NCI-H526 treated with DMSO at 0.1 percent for 48 hours (cell line): ENCODE measurements at regions not wholly inside any gene's neighbourhood (a gene's known extent, or its start where the extent isn't known, plus 50 kb on each side); places are given as distances from the start of the nearest gene placed in this dataset.
"Not testable (repeated sequence)": the region's sequence is repeated elsewhere in the genome, so short reads cannot be mapped to it uniquely, and the experiment has no call there.

Experiments used
- DNase-seq: peaks from one replicate; lab custom pipeline; 2025; lab: John Stamatoyannopoulos, UW

GRCh38 chr10:57168611-57169240, 807.7 kb upstream of the ZWINT start:
- no peak for DNase-seq

DNA sequence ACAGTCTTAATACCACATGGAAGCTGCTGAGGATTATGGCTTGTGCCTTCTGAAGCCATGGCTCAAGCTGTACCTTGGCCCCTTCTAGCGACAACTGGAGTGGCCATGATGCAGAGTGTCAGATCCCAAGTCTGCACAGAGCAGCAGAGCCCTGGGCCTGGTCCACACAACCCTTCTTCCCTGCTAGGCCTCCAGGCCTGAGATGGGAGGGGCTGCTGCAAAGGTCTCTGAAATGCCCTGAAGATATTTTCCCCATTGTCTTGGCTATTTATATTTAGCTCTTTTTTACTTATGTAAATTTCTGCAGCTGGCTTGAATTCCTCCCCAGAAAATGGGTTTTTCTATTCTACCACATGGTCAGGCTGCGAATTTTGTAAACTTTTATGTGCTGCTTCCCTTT, 804.6 kb upstream of the ZWINT start:
- no peak for DNase-seq

DNA sequence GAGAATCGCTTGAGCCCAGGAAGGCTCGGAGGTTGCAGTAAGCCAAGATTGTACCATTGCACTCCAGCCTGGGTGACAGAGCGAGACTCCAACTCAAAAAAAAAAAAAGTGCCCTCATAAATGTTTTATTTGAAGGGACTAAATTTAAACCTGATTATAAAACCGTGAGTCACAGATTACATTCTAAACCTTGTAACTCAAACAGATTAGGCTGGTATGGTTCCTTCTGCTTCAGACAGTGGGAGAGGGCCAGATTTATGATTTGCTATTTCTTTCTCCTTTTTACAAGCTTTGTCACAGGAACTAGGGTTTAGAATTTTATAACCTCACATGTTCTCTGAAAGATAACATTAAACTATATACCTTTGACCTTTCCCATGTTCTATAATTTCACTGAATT, 801.2 kb upstream of the ZWINT start:
- DNase-seq = no peak

GRCh38 chr10:57161157-57161556, 800.1 kb upstream of the ZWINT start:
- DNase-seq = no peak

GRCh38 chr10:57145548-57145947, 784.5 kb upstream of the ZWINT start:
- no peak for DNase-seq

GRCh38 chr10:57142925-57143576, 782.0 kb upstream of the ZWINT start:
- no peak for DNase-seq

DNA sequence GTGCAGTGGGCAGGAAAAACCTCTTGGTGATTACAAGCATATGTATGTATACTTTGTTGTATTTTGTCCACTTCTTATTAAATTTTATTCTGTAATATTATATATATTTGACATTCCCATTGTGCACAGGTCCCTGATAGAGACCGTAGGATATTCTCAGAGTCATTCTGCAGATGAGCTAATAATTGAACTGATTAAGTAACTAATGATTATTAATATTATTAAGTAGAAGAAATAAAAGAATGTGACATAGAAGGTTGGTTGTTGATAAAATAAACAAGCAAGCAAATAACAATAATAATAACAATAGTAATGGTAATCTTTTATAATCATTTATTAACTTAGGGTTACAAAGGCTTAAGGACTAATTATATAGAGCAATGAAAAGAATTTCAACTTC, 780.6 kb upstream of the ZWINT start:
- no peak for DNase-seq

GRCh38 chr10:57119684-57120083, 758.6 kb upstream of the ZWINT start:
- DNase-seq = no peak

GRCh38 chr10:57113545-57113944, 752.5 kb upstream of the ZWINT start:
- no peak for DNase-seq

GRCh38 chr10:57102236-57102635, 741.2 kb upstream of the ZWINT start:
- no peak for DNase-seq

DNA sequence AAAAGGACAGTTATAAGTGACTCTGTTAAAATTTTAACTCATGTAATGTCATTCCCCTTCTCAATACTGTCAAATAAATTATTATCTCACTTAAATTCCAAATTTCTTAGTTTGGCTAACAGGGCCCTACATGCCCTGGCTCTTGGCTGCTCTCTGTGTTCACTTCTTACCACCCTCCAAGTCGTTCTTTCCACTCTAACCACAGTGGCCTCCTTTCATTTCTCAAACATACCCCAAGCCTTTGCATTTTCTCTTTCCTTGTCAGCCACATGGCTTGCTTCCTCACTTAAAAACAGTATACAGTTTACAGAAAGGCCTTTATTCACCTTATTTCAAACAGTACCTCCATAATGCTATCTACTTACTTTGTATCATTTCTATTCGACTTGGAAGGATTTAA, 737.1 kb upstream of the ZWINT start:
- DNase-seq = no peak

GRCh38 chr10:57096044-57096443, 735.0 kb upstream of the ZWINT start:
- no peak for DNase-seq

DNA sequence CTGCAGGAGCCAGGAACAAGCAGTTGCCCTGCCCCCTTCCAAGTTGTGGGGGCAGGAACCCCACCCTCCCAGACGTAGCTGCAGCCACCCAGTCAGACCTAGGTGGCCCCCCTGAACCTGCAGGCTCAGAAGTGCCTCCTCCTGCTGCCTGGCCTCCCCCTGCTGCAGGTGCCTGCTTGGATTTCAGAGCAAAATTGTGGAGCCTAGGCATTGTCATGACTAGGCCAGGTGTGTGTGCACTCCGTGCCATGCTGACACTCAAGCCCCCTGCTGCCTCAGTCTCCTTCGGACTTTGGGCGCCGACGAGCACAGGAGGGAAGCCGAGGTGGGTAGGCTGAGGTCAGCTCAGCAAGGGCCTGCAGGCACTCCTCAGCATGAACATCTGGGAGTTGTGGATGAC, 733.9 kb upstream of the ZWINT start:
- DNase-seq = no peak

- DNase-seq = no peak
These were observed 733.0 kb upstream of the ZWINT start for GRCh38 chr10:57094083-57094482.

DNA sequence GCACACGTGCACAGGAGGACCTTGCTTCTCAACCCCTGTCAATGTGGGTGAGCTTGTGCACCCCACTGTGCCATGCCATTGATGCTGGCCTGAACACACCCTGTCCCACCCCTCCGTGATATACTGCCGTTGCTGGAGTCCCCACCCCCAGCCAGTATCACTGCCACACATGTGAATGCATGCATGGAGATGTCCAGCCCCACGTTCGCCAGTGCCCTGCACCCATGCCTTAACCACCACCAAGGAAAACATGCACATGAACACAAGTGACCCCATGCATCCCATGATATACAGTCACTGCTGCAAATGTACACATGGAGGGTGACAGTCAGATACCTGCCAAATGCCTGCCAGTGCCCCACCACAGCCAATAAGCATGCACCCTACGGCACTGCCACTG, 692.5 kb upstream of the ZWINT start:
- no peak for DNase-seq

DNA sequence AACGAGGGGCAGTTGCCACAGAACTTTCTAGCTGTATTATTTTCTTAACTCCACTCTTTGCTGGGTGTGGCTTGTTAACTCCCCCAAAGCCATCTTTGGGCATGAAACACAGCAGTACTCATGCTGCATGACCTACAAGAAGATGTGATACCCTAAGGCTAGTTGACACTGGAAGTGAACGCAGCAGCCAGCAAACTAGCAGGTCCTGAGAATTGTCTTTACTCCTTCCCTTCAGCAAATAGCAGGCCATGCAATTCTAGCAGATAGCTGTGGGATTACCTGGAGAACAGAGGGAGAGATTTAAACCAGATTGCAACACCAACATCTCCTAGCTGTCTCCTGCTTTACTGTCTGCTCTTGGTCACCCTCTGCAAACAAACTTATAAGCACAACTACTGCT, 688.0 kb upstream of the ZWINT start:
- DNase-seq = no peak

DNA sequence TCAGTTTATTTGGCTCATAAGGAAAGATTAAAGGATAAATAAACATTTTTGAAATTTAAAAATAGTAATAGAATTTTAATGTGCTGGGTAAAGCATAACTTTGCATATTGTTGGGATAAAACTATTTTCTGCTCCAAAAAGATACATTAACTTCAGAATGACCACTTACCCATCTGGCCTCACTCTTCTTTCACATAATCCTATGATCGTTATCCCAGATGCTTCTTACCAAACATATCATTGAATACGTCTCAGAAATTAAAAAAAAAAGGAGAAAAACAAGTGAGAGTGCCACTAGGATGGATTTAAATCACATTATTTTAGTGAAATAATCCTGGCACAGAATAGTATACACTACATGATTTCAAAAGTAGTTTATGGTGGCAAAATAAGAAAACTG, 677.5 kb upstream of the ZWINT start:
- no peak for DNase-seq

- DNase-seq = no peak
These were observed 674.3 kb upstream of the ZWINT start for GRCh38 chr10:57035310-57035709.

- not testable (repeated sequence) for DNase-seq
These were observed 671.2 kb upstream of the ZWINT start for GRCh38 chr10:57032301-57032700.

DNA sequence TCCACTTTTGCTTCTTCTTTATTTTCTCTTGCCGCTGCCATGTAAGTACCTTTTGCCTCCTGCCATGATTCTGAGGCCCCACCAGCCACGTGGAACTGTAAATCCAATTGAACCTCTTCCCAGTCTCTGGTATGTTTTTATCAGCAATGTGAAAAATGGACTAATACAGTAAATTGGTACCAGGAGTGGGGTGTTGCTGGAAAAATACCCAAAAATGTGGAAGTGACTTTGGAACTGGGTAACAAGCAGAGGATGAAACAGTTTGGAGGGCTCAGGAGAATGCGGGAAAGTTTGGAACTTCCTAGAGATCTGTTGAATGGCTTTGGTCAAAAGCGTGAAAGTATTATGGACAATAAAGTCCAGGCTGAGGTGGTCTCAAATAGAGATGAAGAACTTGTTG, 670.3 kb upstream of the ZWINT start:
- DNase-seq = no peak

- no peak for DNase-seq
These were observed 665.2 kb upstream of the ZWINT start for GRCh38 chr10:57026307-57026706.

- no peak for DNase-seq
These were observed 662.6 kb upstream of the ZWINT start for GRCh38 chr10:57023626-57024025.

- DNase-seq = no peak
These were observed 657.4 kb upstream of the ZWINT start for GRCh38 chr10:57018452-57018851.

DNA sequence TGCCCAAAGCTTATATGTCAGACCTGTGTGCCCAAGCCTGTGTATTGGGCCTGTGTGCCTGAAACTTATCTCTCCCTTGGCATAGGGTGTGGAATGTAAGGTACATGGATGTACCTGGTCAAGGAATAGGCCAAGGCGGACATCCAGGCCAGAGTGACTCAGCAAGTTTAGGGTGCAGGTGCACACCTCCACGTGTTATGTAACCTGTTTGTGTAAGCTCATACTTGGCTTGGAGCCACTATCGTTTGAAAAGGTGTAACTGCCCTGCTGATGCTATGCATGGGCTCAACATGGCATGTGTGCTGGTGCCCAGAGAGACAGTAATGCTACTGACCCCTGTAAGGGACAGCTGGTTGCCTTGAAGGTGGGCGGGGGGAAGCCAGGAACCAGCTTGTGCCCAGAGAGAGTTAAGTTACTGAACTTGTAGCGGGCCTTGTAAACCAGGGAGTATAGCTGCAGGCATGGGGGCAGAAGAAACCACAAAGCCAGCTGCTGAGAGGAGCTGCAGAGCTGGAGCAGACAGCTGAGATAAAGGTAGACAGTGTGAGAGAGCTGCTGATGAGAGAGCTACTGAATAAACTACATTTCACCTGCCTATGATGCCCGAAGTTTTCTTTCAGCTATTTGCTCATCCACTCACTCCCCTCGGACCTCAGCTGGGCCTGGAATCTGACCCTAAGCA, 656.4 kb upstream of the ZWINT start:
- no peak for DNase-seq
